ENCODE measurements at regions not wholly inside any gene's neighbourhood (a gene's known extent, or its start where the extent isn't known, plus 50 kb on each side); places are given as distances from the start of the nearest gene placed in this dataset.

- H3K27ac ChIP-seq, result no peak overlapping the region
- CTCF ChIA-PET, result no interaction called here
- POLR2A ChIA-PET (ENCODE audit: low non-redundant PET), result no interaction called here
- DNase-seq (ENCODE audit: low spot score), result no peak
- no peak for TF ChIP-seq CTCF (conservative IDR thresholded peaks at IDR 0.05; ENCODE audit: low read depth)
These were observed 1101.9 kb downstream of the PRIM2 start for GRCh38 chr6:58419321-58419720.

All from RWPE1 (cell line).